ELF-1 (cell line): ENCODE measurements at regions not wholly inside any gene's neighbourhood (a gene's known extent, or its start where the extent isn't known, plus 50 kb on each side); places are given as distances from the start of the nearest gene placed in this dataset.
"Not testable (repeated sequence)": the region's sequence is repeated elsewhere in the genome, so short reads cannot be mapped to it uniquely, and the experiment has no call there.

Experiments used
- DNase-seq: peaks from one replicate; pipeline ENCODE4 v3.0.0-alpha.2; 2016; ENCODE audit warnings: low read depth, low spot score

GRCh38 chr3:61378311-61378710, 127.1 kb upstream of the FHIT start:
- DNase-seq = no peak

DNA sequence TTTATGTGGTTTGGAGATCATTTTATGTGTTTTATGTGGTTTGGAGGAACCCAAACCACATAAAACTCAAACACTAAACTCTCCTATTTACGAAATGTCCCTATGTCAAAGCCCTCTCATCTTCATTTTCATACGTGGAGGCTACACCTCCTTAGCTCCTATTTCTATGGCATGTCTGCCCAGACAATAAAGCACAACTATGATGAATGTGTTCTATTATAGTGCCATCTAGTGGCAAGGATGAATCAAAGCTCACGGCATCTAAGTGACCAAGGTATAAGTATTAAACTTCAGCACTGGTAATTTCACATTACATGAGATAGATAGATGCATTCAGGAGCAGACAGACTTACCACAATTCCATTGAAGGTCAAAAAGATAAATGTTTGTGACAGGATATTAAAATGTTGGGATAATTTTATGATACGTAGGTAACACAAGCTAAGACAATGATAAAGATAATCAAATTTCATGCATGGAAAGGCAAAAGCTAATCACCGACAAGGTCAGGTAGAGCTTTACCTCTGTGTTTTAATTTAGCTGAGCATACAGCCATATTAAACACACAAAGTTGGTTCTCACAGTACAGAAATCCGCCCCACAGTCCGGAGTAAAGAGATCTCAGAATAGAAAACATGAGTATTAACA, 130.6 kb upstream of the FHIT start:
- no peak for DNase-seq

- no peak for DNase-seq
Observed at GRCh38 chr3:61387817-61388216, 136.6 kb upstream of the FHIT start.

DNA sequence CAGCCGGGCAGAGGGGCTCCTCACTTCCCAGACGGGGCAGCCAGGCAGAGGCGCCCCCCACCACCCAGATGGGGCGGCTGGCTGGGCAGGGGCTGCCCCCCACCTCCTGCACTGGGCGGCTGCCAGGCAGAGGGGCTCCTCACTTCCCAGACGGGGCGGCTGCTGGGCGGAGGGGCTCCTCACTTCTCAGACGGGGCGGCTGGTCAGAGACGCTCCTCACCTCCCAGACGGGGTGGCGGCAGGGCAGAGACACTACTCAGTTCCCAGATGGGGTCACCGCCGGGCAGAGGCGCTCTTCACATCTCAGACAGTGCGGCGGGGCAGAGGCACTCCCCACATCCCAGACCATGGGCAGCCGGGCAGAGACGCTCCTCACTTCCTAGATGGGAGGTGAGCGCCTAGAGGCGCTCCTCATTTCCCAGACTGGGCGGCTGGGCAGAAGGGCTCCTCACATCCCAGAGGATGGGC, 142.3 kb upstream of the FHIT start:
- not testable (repeated sequence) for DNase-seq

- no peak for DNase-seq
Observed at GRCh38 chr3:61401359-61401758, 150.1 kb upstream of the FHIT start.

- DNase-seq = no peak
Observed at GRCh38 chr3:61407397-61407796, 154.0 kb upstream of the PTPRG start.

DNA sequence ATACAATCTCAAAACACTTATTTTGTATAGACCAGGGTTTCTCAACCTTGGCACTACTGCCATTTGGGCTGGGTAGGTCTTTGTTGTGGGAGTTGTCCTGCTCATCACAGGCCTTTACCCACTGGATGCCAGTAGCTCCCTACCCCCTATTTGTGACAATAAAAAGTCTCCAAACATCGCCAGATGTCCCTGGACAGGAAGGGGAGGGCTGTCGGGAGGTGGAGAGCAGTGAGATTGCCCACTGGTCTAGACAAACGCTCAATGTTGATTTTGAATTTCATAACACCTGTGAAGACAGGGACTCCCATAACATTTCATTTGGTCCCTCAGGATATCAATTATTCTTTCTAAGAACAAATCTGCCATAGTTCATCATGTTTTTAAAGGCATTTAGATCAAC, 151.7 kb upstream of the PTPRG start:
- DNase-seq = no peak

GRCh38 chr3:61410358-61410757, 151.0 kb upstream of the PTPRG start:
- not testable (repeated sequence) for DNase-seq

GRCh38 chr3:61411009-61411662, 150.2 kb upstream of the PTPRG start:
- DNase-seq = no peak

DNA sequence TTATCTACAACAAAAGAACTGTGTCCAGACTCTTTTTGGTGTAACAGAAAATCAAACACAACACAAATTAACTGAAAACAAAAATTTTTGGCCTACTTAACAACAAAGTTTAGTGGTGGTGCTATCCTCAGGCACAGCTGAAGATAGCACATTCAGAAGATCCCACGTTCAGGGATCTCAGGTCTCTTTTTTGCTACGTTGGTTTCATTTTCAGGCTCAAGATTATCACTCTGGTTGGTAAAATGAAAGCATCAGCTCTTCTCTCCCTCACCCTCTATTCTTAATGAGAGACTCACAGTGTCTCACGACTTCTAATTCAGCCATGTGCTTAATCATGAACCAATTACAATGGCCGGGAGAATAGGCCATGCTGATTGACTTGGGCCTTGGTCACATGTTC, 146.9 kb upstream of the PTPRG start:
- no peak for DNase-seq

DNA sequence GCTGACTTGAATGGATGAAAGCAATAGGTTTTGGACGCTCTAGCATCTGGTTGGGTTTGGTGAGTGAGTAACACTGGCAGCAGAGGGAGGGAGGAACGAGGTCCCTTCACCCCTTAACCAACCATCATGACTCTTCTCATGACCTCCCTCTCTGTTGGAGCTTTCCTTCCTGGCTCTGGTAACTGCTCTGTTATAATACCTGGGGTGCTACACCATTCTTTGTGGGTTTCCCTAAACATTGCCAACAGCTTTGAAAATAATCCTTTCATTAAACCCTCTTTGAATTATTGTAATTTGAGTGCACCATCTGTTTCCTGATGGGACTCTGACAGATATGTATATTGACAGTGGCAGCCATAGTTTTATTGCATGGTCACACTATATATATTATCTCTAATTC, 146.2 kb upstream of the PTPRG start:
- no peak for DNase-seq

GRCh38 chr3:61416618-61417017, 144.8 kb upstream of the PTPRG start:
- no peak for DNase-seq

DNA sequence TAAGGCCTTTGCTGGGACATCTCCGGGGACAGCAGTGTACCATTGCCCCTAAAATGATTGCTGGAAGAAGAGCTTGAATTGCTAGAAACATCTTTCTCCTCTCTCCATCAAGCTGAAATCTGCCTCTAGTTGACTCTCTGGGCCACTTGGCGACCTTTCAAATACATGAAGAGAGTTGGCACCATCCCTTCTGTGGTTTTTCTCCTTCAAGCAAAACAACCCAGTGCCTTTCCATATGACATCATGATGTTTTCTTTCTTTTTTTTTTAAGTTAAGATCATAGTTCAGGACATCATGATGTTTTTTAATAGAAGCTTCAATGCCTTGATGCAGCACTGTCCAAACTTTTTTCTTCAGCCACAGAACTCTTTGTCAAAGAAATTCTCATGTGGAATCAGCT, 144.0 kb upstream of the PTPRG start:
- no peak for DNase-seq

- no peak for DNase-seq
Observed at GRCh38 chr3:61420136-61420759, 141.1 kb upstream of the PTPRG start.

DNA sequence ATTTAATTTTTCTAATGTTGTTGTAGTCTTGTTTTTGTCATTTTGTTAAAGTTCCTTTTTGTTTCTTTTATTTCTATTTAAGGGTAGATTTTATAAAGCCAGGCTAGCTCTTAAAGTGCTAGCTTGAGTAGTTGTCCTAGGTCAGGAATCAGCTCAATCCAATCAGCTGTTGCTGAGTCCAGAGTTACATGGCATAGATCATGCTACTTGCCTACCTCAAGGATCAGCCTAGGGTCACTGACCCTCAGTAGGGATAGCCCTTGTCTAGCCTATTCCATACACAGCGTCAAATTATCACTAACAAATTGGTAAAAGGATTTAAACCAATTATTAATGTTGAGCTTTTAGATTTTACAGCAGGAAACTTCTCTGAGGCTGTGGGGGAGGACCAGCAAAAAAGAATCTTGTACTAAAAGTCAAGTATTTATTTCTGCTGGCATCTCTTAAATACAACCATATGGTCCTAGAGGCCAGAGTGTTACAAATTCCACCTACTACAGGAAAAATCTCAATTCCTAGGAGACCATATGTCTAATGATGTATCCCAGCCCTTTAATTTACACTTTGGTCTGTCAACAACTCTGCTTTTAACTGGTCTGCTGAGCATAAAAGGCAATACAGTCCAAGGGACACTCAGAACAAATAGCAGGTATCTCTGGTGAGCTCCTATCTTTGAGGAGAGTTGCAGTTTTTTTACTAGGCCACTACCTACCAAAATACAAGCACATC, 138.3 kb upstream of the PTPRG start:
- no peak for DNase-seq

GRCh38 chr3:61425356-61425755, 136.0 kb upstream of the PTPRG start:
- no peak for DNase-seq

DNA sequence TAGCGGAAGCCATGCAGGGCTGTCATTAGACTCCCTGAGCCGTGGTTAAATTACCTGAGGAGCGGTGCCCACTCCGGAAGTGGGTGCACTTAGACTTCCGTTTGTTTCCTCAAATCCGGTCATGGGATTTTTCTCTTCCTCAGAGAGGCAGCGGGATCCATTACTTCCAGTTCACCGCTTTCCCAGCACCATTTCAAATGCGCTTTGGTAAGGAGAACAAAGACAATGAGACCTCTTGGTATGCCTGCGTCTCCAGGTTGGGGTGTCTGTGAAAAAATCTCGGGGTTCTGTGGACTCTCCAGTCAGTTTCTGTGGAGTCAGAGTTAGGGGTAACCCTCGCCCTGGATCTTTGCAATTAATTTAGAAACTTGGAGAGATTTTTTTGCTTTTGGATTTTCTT, 132.3 kb upstream of the PTPRG start:
- no peak for DNase-seq

DNA sequence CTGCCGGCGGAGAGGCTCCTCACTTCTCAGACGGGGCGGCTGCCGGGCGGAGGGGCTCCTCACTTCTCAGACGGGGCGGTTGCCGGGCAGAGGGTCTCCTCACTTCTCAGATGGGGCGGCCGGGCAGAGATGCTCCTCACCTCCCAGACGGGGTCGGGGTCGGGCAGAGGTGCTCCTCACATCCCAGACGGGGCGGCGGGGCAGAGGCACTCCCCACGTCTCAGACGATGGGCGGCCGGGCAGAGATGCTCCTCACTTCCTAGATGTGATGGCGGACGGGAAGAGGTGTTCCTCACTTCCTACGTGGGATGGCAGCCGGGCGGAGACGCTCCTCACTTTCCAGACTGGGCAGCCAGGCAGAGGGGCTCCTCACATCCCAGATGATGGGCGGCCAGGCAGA, 126.5 kb upstream of the PTPRG start:
- DNase-seq = not testable (repeated sequence)

GRCh38 chr3:61435361-61435760, 126.0 kb upstream of the PTPRG start:
- DNase-seq = not testable (repeated sequence)

DNA sequence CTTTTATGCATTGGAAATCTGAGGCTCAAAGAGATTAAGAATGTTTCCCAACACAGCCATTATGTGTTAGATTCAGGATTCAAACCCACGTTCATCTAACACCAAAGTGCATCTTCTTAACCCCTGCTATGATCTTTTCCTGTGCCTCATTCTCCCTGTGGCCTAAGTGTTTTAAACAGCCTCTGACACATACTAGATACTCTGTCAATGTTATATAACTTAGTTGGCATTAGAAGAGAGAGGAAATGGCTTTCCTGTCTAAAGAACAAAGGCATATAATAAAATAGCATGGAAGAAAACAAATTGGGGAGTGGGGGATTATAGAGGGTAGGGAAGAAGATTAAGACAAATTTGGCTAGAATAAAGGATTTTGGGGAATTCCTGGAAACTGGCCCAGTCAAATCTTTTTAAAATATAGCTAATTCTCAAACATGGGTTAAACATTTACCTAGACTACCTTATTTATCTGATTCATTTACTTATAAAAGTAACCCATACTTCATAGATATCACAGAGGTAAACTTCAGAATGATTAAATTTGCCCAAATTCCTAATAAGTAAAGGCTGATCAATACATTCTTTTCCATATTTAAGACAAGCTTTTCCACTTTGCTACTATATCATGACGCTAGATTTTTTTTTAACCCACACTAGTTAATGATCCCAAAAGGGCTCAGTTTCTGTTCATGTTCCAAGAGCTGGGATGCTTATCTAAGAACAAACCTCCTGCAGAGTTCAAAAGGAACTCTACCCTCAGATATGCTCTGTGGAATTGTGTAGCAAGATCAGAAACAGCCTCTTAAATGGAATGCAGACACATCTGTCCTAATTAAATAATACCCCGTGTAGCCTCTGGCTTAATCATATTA, 122.9 kb upstream of the PTPRG start:
- DNase-seq = no peak

- no peak for DNase-seq
Observed at GRCh38 chr3:61439122-61439458, 122.3 kb upstream of the PTPRG start.

- DNase-seq = no peak
Observed at GRCh38 chr3:61442696-61443095, 118.7 kb upstream of the PTPRG start.
